HG02970 (cell line): ENCODE measurements at regions not wholly inside any gene's neighbourhood (a gene's known extent, or its start where the extent isn't known, plus 50 kb on each side); places are given as distances from the start of the nearest gene placed in this dataset.

Source experiments
- ATAC-seq: cut with Tn5 transposase; IDR thresholded peaks from one replicate; pipeline ENCODE4 v1.9.1; 2021; ENCODE audit warnings: mild to moderate bottlenecking, moderate library complexity, moderate number of reproducible peaks; ENCODE audit not compliant: unreplicated experiment, low FRiP score

- no peak for ATAC-seq
Measured at GRCh38 chr2:72006188-72006736, 141.4 kb downstream of the CYP26B1 start.

GRCh38 chr2:72004976-72005375 lies 142.7 kb downstream of the CYP26B1 start:
- no peak for ATAC-seq

GRCh38 chr2:72004201-72004915 lies 143.3 kb downstream of the CYP26B1 start:
- no peak for ATAC-seq

GRCh38 chr2:72003796-72004195 lies 143.9 kb downstream of the CYP26B1 start:
- ATAC-seq, result no peak

- no peak for ATAC-seq
Measured at GRCh38 chr2:72003124-72003523, 144.5 kb downstream of the CYP26B1 start.

- no peak for ATAC-seq
Measured at GRCh38 chr2:72001937-72002690, 145.5 kb downstream of the CYP26B1 start.

- ATAC-seq, result no peak
Measured at GRCh38 chr2:72000110-72000509, 147.6 kb downstream of the CYP26B1 start.

GRCh38 chr2:71999580-71999979 lies 148.1 kb downstream of the CYP26B1 start:
- no peak for ATAC-seq

- ATAC-seq, result no peak
Measured at GRCh38 chr2:71997843-71998242, 149.8 kb downstream of the CYP26B1 start.

- ATAC-seq, result no peak
Measured at GRCh38 chr2:71995067-71995665, 152.5 kb downstream of the CYP26B1 start.

- no peak for ATAC-seq
Measured at GRCh38 chr2:71992036-71992435, 155.6 kb downstream of the CYP26B1 start.

- ATAC-seq, result no peak
Measured at GRCh38 chr2:71991397-71991796, 156.3 kb downstream of the CYP26B1 start.

GRCh38 chr2:71990826-71991225 lies 156.8 kb downstream of the CYP26B1 start:
- no peak for ATAC-seq

GRCh38 chr2:71990122-71990521 lies 157.5 kb downstream of the CYP26B1 start:
- ATAC-seq, result no peak

- no peak for ATAC-seq
Measured at GRCh38 chr2:71989671-71990070, 158.0 kb downstream of the CYP26B1 start.

- ATAC-seq, result no peak
Measured at GRCh38 chr2:71988170-71988569, 159.5 kb downstream of the CYP26B1 start.

- no peak for ATAC-seq
Measured at GRCh38 chr2:71976685-71977084, 171.0 kb downstream of the CYP26B1 start.

- no peak for ATAC-seq
Measured at GRCh38 chr2:71974846-71975245, 172.8 kb downstream of the CYP26B1 start.

GRCh38 chr2:71971493-71971892 lies 176.2 kb downstream of the CYP26B1 start:
- no peak for ATAC-seq

GRCh38 chr2:71965530-71965929 lies 182.1 kb downstream of the CYP26B1 start:
- no peak for ATAC-seq
